ENCODE measurements at regions not wholly inside any gene's neighbourhood (a gene's known extent, or its start where the extent isn't known, plus 50 kb on each side); places are given as distances from the start of the nearest gene placed in this dataset.
"Not testable (repeated sequence)": the region's sequence is repeated elsewhere in the genome, so short reads cannot be mapped to it uniquely, and the experiment has no call there.

DNA sequence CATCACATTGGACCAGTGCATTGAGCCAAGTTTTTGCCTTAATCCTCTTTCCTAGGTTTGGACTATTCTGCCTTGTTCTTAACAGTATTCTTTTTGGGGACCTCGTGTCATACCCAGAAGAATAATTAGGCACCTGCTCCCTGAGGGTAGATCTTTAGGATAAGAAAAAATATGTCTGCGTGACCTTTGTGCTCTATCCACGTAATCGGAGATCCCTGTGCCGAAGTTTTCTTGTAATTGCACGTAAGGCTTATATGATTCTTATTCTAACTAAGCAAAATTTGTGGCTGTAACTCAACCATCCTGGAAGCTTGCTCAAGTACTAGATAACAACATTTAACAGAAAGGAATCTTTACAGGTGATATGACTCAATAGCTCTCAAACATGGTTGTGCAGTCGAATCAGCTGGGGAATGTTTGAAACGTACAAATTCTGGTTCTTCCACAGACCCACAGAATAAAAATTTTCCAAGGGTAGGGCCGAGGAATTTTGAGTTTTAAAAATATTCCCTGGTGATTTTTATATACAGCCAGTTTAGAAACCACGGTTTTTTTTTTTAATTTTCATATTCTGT lies 344.3 kb downstream of the GBA3 start:
- H3K9me3 Mint-ChIP-seq = peaks cover 11% of the 10 kb centered on the region
- no peaks in the 10 kb centered on the region for H3K36me3 Mint-ChIP-seq
- no peak overlapping the region for H3K4me3 Mint-ChIP-seq
- no peaks in the 10 kb centered on the region for H3K4me1 Mint-ChIP-seq
- DNase-seq (ENCODE audit: low spot score in 2 of 2) (no peak), ATAC-seq (no peak)
- H3K27ac Mint-ChIP-seq = no peak overlapping the region

DNA sequence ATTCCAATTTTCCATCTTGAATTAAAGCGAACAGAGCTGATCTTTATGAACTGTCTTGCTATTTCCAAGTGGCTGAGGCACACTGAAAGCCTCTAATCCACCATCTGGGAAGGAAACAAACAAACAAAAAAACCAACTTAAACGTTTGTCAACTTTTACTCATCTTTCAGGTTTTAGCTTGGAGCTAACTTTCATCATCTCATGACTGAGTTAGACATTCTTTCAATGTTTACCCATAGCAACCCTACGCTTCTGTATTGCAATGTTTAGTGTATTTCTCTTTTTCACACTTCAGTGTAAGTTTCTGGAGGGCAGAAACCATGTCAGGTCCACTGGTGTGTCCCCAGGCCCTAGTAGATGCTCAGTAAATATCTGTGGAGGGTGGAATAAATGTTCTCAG lies 343.8 kb downstream of the GBA3 start:
- Mint-ChIP-seq H3K9me3 (peaks cover 11% of the 10 kb centered on the region), H3K4me3 (no peak overlapping the region), H3K4me1 (no peaks in the 10 kb centered on the region), H3K27ac (no peak overlapping the region), H3K36me3 (no peaks in the 10 kb centered on the region)
- no peak for ATAC-seq
- no peak for DNase-seq (ENCODE audit: low spot score in 2 of 2)

DNA sequence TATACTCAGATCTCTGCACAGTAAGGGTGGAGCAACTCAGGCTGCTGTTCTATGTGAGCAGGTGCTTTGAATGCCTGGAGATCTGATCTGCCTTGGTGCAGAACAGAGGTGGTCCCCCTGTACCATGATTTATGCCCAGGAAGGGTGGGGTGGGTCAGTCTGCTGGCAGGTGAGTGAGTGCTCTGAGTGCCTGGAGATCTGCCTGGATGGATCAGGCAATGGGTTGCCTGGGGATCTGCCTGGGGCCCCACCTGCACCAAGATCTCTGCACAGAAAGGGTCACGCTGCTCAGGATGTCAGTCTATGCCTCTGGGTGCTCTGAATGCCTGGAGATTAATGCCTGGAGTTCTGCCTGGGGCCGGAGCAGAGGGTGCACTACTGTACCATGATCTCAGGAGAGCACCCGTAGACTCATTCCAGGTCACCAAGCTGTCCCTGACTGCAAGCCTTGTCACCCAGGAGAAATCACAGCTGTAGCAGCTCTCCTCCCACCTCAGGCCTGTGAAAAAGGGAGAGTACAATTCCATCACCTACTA lies 342.9 kb downstream of the GBA3 start:
- no peak overlapping the region for H3K4me3 Mint-ChIP-seq
- DNase-seq (ENCODE audit: low spot score in 2 of 2) = no peak
- H3K36me3 Mint-ChIP-seq = no peaks in the 10 kb centered on the region
- H3K27ac Mint-ChIP-seq = no peak overlapping the region
- peaks cover 11% of the 10 kb centered on the region for H3K9me3 Mint-ChIP-seq
- no peak for ATAC-seq
- H3K4me1 Mint-ChIP-seq = no peaks in the 10 kb centered on the region

DNA sequence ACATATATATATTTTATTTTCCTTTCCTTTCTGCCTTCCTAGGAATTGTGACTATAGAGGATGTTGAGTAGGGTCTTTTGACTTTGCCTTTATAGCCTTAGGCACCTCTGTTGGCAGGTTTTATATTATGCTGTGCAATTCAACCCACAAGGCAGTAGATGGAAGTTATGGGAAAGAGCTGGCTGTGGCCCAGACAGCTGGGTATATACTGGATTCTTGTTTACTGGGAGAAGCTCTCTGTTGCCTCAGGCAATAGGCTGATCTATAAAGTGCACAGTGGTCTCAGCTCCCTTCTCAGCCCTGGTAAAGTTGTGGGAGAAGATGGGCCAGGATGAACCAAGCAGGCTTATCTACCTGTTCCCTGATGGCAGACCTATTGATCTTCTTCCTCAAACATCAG lies 342.0 kb downstream of the GBA3 start:
- Mint-ChIP-seq H3K27ac (no peak overlapping the region), H3K9me3 (peaks cover 7% of the 10 kb centered on the region), H3K4me3 (no peak overlapping the region), H3K36me3 (no peaks in the 10 kb centered on the region), H3K4me1 (no peaks in the 10 kb centered on the region)
- no peak for ATAC-seq
- DNase-seq (ENCODE audit: low spot score in 2 of 2) = no peak

DNA sequence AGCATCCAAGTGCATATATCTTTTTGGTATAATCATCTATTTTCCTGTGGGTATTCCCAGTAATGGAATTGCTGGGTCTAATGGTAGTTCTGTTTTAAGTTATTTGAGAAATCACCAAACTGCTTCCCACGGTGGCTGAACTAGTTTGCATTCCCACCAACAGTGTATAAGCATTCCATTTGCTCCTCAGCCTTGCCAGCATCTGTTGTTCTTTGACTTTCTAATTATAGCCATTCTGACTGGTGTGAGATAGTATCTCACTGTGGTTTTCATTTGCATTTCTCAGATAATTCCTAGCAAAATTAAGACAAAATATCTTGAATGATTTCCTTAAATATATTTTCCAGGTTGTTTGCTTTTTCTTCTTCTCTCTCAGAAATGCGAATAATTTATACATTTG lies 341.1 kb downstream of the GBA3 start:
- Mint-ChIP-seq H3K4me1 (no peaks in the 10 kb centered on the region), H3K27ac (no peak overlapping the region)
- no peak for DNase-seq (ENCODE audit: low spot score in 2 of 2)

DNA sequence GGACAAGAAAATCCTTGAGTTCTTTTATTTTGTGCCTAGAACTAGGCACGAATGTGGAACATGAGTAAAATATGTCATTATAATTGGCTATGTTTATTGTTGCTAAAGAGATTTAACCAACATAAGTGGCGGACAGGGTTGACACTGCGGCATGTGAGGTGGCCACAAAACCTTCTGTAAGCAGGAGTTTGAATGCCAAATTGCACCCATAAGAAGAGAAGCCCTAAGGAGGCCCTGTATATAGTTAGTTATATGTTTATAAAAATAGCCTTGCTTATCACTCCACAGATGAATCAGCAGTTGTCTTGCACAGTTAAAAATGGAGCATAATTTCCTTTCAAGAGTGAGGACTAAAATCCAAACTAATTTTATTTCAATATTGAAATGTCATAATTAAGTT lies 336.1 kb downstream of the GBA3 start:
- Mint-ChIP-seq H3K27ac (no peak overlapping the region), H3K4me1 (no peaks in the 10 kb centered on the region), H3K36me3 (no peaks in the 10 kb centered on the region), H3K9me3 (peaks cover 11% of the 10 kb centered on the region), H3K4me3 (no peak overlapping the region)
- DNase-seq (ENCODE audit: low spot score in 2 of 2) (no peak), ATAC-seq (no peak)

More for the DNA sequence above, 341.1 kb downstream of the GBA3 start:
- Mint-ChIP-seq H3K36me3 (no peaks in the 10 kb centered on the region), H3K9me3 (peaks cover 7% of the 10 kb centered on the region), H3K4me3 (no peak overlapping the region)
- ATAC-seq = no peak

DNA sequence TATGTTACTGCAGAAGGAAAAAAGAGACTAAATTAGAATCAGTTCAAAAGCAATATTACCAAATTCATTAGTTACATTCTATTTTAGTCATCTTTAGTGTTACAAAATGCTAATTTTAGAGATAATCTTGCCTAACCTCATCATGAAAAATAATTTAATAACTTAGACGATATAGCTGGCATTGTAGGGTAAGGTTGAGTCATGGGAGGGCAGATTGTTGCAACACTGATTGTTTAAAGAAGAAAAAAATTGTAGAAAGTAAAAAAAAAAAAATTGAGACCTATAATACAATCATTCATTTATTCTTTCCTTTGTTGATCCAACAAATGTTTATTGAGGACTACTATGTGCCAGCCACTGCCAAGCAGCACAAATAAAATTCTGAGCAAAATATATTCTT lies 330.9 kb downstream of the GBA3 start:
- ATAC-seq (no peak), DNase-seq (ENCODE audit: low spot score in 2 of 2) (no peak)
- Mint-ChIP-seq H3K4me3 (no peak overlapping the region), H3K27ac (no peak overlapping the region), H3K36me3 (no peaks in the 10 kb centered on the region), H3K4me1 (no peaks in the 10 kb centered on the region), H3K9me3 (peaks cover 13% of the 10 kb centered on the region)

DNA sequence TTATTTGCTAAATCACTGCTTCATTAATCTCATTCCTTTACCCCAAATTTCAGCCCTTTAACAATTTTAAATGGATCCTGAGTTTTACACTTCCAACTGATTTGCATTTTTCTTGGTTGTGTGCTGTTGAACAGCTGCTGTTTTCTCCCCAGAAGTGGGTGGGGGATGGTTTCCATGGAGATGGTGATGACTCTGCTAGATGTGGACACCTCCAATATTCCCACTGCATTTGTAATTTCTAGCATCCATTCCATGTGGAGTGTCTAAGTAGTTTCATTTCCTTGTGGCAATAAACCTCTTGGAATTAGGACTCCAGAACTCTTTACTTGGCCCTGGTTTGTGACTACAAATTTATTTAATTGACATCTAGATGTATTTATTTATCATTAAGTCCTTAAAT lies 330.4 kb downstream of the GBA3 start:
- ATAC-seq = no peak
- Mint-ChIP-seq H3K9me3 (peaks cover 13% of the 10 kb centered on the region), H3K27ac (no peak overlapping the region), H3K36me3 (no peaks in the 10 kb centered on the region), H3K4me3 (no peak overlapping the region), H3K4me1 (no peaks in the 10 kb centered on the region)
- no peak for DNase-seq (ENCODE audit: low spot score in 2 of 2)

DNA sequence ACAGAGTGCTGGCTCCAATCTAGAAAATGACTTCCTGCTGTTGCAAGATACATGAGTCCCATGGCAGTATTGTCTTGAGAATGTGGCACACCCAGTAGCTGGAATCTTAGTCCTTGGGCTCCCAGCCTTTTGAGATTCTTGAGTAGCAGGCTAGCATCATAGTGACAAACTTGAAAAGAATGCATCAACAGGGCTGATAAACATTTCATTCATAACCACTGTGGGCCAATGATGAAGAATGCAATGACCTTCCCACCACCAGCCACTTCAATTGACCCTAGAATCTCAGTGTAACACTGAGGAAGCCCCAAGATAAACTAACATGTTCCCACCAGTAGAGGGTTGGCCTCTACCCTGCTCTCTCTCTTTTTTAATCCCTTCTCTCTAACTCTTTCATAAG lies 329.3 kb downstream of the GBA3 start:
- DNase-seq (ENCODE audit: low spot score in 2 of 2) (no peak), ATAC-seq (no peak)
- Mint-ChIP-seq H3K4me3 (no peak overlapping the region), H3K27ac (no peak overlapping the region), H3K9me3 (peaks cover 9% of the 10 kb centered on the region), H3K36me3 (no peaks in the 10 kb centered on the region), H3K4me1 (no peaks in the 10 kb centered on the region)

DNA sequence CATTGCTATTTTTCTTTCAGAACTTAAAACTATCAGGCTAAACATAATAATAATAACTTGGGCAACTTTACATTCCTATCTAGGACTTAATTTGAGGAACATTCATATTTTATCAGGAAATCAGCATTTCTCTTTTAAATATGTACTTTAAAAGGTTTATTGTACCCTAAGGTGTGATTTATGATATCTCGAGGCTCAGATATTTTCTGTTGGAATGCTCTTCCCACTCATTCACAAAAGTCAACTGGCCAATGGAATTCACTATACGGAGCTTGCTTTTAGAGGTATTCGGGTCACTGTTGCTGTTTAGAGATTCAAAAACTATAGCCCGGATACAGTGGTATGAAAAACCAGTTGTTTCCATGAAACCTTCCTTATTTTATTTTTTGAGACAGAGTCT lies 328.3 kb downstream of the GBA3 start:
- ATAC-seq (no peak), DNase-seq (ENCODE audit: low spot score in 2 of 2) (no peak)
- Mint-ChIP-seq H3K9me3 (peaks cover 5% of the 10 kb centered on the region), H3K4me1 (no peaks in the 10 kb centered on the region), H3K27ac (no peak overlapping the region), H3K36me3 (no peaks in the 10 kb centered on the region), H3K4me3 (no peak overlapping the region)

DNA sequence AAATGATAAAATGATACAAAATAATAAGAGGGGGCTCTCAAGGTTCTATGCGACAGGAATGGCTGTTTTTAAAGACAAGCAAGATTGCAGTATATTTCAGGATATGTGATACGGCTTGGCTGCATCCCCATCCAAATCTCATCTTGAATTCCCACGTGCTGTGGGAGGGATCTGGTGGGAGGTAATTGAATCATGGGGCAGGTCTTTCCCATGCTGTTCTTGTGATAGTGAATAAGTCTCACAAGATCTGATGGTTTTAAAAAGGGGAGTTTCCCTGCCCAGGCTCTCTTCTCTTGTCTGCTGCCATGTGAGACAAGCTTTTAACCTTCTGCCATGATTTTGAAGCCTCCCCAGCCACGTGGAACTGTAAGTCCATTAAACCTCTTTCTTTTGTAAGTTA lies 327.7 kb downstream of the GBA3 start:
- H3K4me1 Mint-ChIP-seq; ATAC-seq; DNase-seq (ENCODE audit: low spot score in 2 of 2); H3K4me3 Mint-ChIP-seq; H3K9me3 Mint-ChIP-seq; H3K36me3 Mint-ChIP-seq; H3K27ac Mint-ChIP-seq: not testable (repeated sequence)

DNA sequence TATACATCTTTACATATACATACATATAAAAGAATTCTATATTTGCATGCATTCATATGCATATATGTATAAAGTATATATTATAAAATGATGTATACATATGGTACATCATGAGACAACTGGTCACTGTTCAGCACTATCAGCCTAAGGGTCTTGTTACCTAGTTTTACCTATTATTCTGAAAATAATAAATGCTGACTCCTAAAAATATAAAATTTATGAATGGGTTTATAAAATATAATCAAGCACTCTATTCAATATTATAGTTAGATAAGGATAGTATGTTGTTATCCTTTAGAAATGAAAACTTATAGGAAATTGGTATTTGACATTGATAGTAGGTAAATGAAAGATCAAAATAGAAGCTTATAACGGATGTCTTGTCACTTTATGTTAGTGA lies 324.2 kb downstream of the GBA3 start:
- Mint-ChIP-seq H3K4me1 (no peaks in the 10 kb centered on the region), H3K36me3 (no peaks in the 10 kb centered on the region), H3K4me3 (no peak overlapping the region), H3K9me3 (peaks cover 7% of the 10 kb centered on the region), H3K27ac (no peak overlapping the region)
- ATAC-seq = no peak
- DNase-seq (ENCODE audit: low spot score in 2 of 2) = no peak

DNA sequence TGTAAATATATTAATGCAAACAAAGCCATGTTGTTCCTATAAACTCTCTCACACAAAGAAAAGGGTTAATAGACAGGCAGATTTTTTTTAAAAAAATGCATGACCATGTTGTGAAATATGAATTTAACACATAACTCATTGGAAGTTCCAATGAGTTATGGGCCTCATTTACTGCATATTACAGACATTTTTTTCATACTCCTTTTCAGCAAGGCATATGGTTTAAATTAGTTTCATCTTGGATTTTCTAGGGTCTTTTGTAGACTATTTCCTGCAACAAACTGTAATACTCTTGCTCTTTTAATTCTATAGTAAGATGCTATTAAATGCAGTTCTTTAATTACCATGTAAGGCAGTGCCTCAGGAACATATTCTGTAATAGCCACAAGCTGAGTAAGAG lies 323.1 kb downstream of the GBA3 start:
- DNase-seq (ENCODE audit: low spot score in 2 of 2) = no peak
- H3K4me1 Mint-ChIP-seq = no peaks in the 10 kb centered on the region

DNA sequence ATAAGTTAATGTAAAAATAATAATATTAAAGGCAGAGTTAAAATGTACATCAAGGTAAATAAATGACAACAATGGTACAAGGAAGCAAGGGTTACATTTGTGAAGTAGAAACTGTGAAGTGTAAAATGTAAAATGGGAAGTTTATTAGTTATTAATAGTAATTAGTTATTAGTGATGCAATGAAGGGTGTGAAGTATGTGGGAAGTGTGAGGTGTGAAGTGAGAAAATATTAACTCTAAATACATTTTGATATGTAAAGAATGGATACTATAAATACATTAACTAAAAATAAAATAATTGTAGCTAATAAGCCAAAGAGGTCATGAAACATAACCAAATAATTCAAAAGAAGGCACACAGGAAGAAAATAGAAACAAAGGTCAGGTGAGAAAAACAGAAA lies 316.4 kb downstream of the GBA3 start:
- H3K4me3 Mint-ChIP-seq = no peak overlapping the region
- no peak overlapping the region for H3K27ac Mint-ChIP-seq
- H3K36me3 Mint-ChIP-seq = no peaks in the 10 kb centered on the region
- no peak for DNase-seq (ENCODE audit: low spot score in 2 of 2)
- H3K4me1 Mint-ChIP-seq = no peaks in the 10 kb centered on the region
- H3K9me3 Mint-ChIP-seq = peaks cover 9% of the 10 kb centered on the region
- no peak for ATAC-seq

More for the DNA sequence above, 323.1 kb downstream of the GBA3 start:
- no peak for ATAC-seq
- Mint-ChIP-seq H3K4me3 (no peak overlapping the region), H3K27ac (no peak overlapping the region), H3K36me3 (no peaks in the 10 kb centered on the region), H3K9me3 (peaks cover 5% of the 10 kb centered on the region)

DNA sequence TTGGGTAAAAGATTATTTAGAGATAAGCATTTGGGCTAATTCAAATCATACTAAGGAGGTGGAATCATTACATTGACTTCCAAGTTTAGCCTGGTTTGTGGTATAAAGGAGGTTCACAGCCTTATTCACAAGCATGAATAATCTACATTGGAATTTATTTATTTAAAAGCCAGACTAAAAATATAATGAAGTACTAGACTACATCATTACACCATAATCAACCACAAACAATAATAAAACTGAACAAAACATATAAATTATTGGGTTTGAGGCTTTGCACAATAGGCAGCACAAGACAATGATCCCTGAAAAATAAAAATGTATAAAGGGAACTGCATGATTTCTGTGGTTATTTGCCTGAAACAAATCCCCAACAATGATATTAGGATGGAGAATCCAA lies 314.0 kb downstream of the GBA3 start:
- Mint-ChIP-seq H3K27ac (no peak overlapping the region), H3K9me3 (peaks cover 9% of the 10 kb centered on the region), H3K36me3 (no peaks in the 10 kb centered on the region), H3K4me3 (no peak overlapping the region), H3K4me1 (no peaks in the 10 kb centered on the region)
- DNase-seq (ENCODE audit: low spot score in 2 of 2) (no peak), ATAC-seq (no peak)

DNA sequence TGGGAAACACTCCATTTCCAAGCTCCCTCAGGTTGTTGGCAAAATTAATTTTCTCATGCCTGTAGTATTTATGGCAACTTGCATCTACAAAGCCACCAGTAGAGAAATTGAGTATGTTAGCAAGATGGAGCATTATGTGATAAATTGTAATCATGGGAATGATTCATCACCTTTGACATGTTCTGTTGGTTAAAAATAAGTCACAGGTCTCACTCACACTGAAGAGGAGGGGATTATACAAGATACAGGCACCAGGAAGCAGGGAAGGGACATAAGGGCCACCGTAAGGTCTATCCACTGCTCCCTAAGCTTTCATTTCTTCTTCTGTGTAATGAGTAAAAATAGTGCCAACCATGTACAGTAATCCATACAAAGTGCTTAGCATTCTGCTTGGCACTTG lies 313.0 kb downstream of the GBA3 start:
- no peak for DNase-seq (ENCODE audit: low spot score in 2 of 2)
- H3K36me3 Mint-ChIP-seq = no peaks in the 10 kb centered on the region
- H3K4me3 Mint-ChIP-seq = no peak overlapping the region
- no peaks in the 10 kb centered on the region for H3K4me1 Mint-ChIP-seq
- no peak overlapping the region for H3K27ac Mint-ChIP-seq
- peaks cover 12% of the 10 kb centered on the region for H3K9me3 Mint-ChIP-seq
- no peak for ATAC-seq

DNA sequence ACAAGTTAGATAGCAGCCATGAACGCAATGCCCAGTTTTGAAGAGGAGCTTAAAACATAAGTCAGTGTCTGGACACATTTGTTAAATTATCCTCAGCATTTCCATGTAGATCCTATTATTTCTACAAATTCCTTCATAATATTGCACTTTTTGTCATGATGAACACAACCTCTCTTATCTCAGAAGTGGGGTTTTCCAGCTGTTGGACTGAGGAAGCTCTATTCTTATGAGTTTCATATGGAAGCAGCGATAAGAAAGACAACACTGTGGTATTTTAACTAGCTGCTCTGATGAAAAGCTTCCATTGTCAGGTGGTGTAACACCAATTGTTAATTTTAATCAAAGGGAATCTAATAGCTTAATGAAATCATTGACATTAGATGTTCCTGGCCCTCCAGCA lies 308.7 kb downstream of the GBA3 start:
- H3K9me3 Mint-ChIP-seq = peaks cover 17% of the 10 kb centered on the region
- no peak for ATAC-seq
- no peaks in the 10 kb centered on the region for H3K4me1 Mint-ChIP-seq
- H3K36me3 Mint-ChIP-seq = no peaks in the 10 kb centered on the region
- H3K4me3 Mint-ChIP-seq = no peak overlapping the region
- DNase-seq (ENCODE audit: low spot score in 2 of 2) = no peak
- no peak overlapping the region for H3K27ac Mint-ChIP-seq
